ENCODE measurements at regions not wholly inside any gene's neighbourhood (a gene's known extent, or its start where the extent isn't known, plus 50 kb on each side); places are given as distances from the start of the nearest gene placed in this dataset.

DNA sequence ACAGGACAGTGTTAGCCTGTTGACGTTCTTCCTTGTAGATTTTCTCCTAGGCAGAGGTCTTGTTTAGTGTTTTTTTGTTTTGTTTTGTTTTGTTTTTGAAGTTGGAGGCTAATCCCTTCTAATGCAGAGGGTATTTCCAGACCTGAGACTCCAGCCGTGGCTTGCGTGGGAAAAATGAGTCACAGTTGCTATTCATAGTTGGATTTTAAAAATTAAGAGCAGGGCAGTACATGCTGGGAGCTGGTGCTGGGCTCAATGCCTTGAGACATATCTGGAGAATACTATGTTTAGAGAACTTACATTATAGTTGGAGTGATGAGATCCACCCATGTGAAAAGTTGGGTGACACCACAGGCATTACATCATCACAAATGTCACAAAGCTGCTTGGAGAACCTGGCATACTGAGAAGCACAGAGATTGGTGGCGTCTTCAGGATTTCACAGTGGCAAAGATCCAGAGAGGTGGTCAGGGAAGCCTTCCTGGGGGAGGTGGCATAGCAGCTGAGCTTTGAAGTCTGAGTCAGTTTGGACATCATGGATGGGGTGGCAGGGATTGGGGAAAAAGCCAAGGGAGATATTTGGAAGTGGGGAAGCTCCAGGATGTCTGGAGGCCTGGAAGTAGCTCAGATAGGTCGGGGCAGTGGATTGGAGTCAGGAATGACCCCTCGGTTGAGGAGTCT is 249.4 kb downstream of the LOXHD1 start:
- TF ChIP-seq CEBPB (IDR thresholded peaks at IDR 0.05; ENCODE audit: low read depth), result no peak
- TF ChIP-seq, protein P1, sequence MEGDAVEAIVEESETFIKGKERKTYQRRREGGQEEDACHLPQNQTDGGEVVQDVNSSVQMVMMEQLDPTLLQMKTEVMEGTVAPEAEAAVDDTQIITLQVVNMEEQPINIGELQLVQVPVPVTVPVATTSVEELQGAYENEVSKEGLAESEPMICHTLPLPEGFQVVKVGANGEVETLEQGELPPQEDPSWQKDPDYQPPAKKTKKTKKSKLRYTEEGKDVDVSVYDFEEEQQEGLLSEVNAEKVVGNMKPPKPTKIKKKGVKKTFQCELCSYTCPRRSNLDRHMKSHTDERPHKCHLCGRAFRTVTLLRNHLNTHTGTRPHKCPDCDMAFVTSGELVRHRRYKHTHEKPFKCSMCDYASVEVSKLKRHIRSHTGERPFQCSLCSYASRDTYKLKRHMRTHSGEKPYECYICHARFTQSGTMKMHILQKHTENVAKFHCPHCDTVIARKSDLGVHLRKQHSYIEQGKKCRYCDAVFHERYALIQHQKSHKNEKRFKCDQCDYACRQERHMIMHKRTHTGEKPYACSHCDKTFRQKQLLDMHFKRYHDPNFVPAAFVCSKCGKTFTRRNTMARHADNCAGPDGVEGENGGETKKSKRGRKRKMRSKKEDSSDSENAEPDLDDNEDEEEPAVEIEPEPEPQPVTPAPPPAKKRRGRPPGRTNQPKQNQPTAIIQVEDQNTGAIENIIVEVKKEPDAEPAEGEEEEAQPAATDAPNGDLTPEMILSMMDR (IDR thresholded peaks at IDR 0.05 in 2 of 3, conservative IDR thresholded peaks at IDR 0.05 in 1 of 3; ENCODE audit: borderline replicate concordance in 1 of 3, insufficient read depth in 1 of 3, low read depth in 2 of 3, low read length in 2 of 3), result no peak
- TF ChIP-seq EZH2 (IDR thresholded peaks at IDR 0.05), result no peak
- TF ChIP-seq ATF3 (IDR thresholded peaks at IDR 0.05), result no peak
- TF ChIP-seq POLR2AphosphoS5 (IDR thresholded peaks at IDR 0.05; ENCODE audit: low read depth, low read length), result no peak

All from HCT116 (cell line).